GM18520 (cell line): ENCODE measurements at regions not wholly inside any gene's neighbourhood (a gene's known extent, or its start where the extent isn't known, plus 50 kb on each side); places are given as distances from the start of the nearest gene placed in this dataset.

Source experiments
- ATAC-seq: cut with Tn5 transposase; IDR thresholded peaks from one replicate; pipeline ENCODE4 v1.9.1; 2021; ENCODE audit not compliant: unreplicated experiment

DNA sequence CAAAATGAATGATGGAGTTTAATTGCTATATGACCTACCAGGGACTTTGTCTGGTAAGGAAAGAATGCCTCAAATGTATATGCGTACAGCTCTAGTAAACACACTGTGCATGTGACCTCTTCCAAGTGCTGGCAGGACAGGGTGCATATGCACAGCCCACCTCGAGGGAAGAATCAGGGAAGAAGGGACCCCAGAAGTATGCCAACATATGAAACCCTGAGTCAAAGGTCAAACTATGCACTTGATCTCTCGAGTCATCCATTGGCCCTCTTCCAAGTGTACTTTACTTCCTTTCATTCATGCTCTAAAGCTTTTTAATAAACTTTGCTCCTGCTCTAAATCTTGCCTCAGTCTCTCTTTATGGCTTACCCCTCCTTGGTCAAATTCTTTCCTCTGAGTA lies 804.6 kb upstream of the COX7C start:
- no peak for ATAC-seq

DNA sequence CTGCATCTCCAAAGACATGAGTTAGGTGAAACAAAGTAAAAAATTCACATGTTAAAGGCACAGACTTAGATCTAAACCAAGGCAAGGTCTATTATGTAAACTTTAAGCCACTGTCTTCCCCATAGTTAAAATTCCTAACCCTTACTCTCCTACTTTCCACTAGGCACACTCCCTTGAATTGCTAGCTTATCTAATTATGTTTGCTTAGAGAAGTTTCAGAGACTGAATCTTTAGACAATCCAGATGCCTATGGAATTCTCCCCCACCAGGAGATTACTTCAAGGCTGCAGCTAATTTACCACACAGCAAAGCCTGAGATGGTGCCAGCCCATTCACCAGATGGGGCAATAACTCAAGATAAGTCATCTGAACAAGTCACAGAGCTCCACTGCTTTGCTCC lies 803.1 kb upstream of the COX7C start:
- ATAC-seq = no peak

DNA sequence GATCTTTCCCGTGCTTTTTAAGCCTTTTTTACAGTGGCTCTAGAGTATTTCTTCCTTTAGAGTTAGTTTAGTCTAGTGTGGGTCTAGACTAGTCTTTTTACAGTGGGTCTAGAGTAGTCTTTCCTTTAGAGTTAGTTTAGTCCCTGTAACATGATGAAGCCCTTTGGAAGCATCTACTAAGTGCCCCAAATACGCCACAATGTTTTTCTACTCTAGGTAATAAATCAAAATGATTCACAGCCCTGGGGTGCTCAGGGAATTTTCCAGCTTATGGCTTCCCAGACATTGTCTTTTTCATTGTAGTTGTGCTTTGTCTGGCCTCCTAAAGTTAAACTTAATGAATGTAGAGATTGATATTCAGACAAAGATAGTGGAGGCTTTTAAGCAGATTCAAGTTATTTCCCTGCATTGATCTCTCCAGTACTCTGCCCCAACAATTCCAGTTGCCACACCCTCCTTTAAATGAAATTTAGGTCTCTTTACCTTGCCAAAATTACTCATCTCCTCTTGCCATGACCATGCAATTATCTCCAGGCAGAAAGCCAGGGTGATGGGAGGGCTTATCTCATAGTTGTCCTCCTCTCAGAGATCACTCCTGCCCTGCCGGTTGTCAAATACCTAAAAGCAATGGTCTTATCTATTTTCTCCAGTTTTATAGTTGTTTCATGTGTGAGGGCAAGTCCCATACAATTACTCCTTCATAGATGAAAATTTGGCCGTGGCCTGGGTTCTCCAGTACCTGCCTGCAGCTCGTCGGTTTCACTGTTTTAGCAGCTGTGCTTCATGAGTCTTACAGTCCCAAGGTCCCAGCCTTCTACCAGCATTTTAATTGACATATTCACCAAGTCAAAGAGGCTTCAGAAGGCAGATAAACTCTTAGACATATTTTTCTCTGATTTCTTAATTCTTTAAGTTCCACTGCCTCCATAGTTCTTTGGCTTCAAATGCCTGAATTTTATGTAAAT lies 794.0 kb upstream of the COX7C start:
- ATAC-seq = no peak

DNA sequence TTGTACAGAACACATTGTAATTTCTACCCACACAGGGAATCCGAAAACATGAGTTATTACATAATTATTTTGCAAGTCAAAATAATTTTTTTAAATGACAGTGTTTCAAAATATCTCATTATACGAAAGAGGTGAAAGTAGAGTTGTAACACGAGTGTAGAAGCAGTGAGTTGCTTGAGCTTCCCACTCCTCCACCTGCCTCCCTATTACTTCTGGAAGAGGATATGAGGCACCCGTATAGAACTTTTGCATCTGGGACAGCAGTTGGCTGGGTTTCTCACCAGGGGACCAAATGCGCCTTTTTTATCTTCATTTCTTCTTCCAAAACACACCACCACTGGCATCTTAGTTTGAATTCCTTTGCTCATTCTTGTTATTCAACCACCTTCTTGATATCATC lies 779.0 kb upstream of the COX7C start:
- no peak for ATAC-seq

DNA sequence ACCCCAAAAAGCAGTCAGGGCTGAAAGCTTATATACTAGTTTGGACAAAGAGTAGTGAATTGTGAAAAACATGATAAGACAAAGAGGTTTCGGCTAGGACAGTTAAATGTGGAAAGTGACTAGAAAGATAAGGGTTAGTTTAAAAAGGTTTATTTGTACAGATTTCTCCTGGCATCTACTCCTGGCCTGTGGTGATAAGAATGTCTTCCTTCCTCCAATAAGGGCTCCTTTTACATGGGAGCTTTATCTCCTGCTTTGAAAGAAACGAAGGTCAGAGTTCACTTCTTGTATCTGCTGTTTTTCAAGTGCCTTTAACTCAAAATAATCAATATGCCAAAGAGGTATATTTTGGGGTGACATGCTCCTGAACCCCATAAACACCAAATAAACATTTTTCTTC lies 776.1 kb upstream of the COX7C start:
- no peak for ATAC-seq

DNA sequence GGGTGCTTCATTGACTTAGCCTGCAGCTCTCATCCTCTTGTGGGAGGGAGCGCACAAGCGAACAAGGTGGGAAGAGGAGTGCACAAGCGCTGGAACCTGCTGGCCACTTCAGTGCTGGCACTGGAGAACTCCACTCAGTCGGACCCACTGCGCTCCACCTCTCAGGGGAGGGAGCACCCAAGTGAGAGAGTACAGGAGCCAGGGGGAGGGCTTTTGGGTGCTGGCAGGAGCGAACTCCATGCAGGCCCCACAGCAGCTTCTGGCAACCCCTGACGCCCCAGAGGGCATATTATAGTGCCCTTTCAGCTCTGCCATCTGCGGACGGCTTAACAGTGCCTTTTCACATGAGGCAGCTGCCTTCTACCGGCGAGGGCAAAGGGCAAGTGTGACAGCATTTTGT lies 774.2 kb upstream of the COX7C start:
- ATAC-seq = no peak

DNA sequence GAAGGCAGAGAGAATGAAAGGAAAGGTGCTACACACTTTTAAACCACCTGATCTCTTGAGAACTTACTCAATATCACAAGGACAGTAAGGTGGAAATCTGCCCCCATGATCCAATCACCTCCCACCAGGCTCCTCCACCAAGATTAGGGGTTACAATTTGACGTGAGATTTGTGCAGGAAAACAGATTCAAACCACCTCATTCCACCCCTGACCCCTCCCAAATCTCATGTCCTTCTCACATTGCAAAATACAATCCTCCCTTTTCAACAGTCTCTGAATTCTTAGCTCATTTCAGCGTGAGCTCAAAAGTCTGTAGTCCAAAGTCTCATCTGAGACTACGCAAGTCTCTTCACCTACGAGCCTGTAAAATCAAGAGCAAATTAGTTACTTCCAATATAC lies 768.3 kb upstream of the COX7C start:
- no peak for ATAC-seq

DNA sequence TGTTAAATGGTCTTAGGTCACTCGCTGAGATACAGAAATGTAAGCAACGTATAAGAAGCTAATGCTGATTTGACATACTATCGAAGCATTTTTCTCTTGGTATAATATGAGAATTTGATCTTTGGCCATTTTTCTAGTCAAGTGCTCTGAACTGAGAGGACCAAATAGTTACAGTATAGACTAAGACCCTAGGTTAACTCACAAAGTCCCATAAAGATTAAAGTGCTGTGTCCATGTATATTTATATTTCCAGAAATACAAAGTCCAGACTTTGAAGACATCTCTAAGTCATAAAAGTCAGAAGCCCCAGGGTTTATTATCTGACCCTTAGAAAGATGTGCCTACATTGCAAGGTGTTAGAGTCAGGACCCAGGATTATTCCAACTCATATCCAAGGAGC lies 752.4 kb upstream of the COX7C start:
- no peak for ATAC-seq

DNA sequence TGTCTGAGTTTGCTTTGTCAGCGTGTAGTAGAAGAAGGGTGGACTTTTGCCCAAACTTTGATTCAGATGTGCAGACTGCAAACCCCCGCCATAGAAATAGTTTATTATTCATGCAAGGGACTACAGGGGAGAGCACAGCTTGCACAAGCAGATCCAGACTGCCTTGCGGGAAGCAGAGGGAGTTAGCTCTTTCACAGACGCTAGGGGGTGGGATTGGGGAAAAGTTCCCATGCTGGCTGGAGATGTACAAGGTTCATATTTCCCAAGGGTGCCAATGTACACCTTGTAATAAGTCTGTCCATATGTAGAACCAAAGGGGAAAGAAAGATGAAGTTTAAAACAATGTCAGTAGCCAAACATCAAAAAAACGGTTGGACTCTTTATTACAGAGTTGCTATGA lies 749.7 kb upstream of the COX7C start:
- ATAC-seq = no peak

DNA sequence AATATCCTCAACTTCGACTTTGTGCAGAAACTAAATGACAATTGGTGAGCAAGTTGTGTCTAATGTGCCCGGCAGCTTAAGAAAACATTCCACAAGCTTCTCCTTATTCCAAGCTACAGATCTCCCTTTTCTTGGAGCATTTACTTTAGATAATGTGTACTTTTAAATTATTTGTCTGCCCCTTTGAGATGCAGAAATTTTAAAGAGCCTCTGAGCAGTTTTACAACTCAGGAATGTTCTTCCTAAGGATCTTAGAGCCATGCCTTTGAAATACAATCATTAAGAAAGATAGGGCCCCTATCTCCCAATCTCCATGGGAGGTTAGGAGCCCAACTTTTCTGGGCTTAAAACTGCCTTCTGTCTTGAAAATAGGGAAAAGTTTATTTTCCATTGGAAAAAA lies 723.7 kb upstream of the COX7C start:
- ATAC-seq = no peak

DNA sequence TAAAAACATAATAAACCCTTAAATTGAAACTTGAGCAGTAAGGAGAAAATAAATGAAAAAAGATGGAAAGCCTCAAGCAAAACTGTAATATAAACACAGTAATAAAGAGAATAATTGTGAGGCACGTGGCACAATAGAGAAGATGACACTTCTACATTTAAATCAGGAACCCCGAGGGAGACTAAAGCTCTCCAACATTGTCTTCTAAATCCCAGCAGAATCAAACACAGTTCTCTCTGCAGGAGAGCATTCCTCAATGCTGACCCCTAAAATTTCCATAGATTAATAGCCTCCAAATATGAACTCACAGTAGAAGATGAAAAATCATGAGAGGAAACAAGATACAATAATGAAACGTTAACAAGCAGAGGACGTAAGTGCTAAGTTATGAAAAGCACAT lies 721.2 kb upstream of the COX7C start:
- ATAC-seq = no peak

DNA sequence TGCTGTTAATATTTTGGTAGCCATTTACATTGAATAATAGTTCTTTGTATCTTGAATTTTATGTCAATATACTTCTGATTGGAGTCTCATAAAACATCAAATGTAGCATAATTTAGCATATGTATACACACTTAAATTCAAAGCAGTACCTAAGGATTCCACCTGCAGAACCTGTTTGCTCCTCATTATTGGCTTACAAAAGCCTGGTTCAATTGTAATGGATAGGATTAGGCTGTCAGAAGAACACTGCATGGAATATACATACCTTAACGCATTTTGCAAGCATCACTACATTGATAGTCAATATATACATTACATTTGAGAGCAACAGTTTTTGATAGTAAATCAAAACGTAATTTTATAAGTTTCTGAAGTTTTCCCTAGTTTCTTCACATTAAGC lies 711.3 kb upstream of the COX7C start:
- ATAC-seq = no peak

DNA sequence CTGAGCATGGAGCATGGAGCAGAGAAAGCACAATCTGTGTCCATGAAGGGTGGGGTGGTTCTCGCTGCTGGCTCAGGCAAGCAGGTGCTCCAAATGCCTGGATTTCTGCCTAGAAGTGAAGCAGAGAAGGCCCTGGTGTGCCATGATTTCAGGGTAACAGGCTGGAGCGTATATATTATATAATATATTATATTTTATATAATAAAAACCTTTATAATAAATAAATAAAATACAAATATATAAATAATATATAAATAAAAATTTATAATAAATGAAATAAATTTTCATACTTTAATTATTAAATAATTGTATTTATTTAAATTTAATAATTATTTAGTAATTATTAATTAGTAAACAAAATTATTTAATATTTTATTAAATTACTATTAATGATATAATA lies 707.4 kb upstream of the COX7C start:
- ATAC-seq = no peak

DNA sequence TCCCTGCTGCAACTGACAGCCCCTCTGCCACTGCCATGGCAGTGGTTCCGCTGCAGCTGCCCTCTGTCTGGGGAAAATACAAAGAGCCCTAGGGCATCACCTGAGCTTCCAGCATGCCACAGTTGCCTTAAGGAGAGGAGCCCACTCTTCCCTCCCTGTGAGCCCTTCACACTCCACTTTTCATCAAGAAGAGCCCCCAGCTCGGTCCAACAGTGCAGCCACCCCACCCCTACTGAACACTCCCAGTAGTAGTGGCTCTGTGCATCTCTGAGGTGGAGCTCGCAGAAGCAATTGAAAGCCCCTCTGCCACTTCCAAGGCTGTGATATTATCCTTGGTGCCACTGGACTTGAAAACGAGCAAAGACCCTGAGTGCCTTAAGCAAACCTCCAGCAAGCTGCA lies 696.8 kb upstream of the COX7C start:
- ATAC-seq = no peak

DNA sequence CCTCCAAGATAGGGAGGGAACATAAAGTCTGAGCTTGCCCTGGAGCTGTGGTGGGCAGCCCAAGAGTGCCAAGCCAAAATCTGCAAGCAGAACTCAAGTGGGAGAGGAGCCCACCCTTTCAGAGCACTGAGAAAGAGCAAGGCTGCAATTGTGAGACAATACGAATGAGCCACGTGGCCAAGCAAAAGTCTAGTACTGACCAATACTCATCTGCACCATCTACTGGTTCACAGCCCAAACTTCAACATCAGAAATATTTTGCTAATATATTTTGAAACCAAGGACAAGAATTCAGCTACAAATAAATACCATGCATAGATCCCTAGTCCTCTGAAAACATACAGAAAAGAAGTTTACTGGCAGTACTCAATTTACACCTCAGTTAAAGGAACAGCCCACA lies 696.2 kb upstream of the COX7C start:
- no peak for ATAC-seq

DNA sequence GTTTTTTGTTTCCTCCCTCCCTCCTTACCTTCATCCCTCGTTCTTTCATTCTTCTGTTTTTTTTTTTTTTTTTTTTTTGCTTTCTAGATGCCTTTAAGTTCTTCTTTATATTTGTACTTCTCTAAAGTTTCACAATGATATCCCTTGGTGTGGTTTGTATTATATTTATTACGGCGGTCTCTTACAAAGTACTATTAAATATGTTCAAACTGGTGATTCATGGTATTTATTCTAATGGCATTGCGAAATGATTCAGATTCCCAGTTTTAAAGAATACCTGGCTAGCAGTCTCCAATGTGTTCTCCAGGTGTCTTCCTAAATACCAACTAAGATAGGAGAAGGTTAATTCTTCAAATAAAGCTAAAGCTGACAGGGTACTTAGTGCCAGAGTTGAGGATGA lies 690.1 kb upstream of the COX7C start:
- ATAC-seq = no peak

DNA sequence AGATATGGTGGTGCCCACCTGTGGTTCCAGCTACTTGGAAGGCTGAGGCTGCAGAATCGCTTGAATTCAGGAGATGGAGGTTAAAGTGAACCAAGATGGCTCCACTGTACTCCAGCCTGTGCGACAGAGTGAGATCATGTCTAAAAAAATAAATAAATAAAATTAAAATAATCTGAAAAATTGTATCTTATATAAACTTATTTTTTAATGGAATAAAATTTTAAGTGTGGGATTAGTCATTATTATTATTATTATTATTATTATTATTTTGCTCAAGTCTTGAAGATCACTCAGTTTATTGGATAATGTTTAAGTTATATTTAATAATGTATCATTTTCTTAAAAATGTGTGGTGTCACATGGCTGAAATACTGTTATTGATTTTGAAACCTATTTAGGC lies 688.0 kb upstream of the COX7C start:
- ATAC-seq = no peak

DNA sequence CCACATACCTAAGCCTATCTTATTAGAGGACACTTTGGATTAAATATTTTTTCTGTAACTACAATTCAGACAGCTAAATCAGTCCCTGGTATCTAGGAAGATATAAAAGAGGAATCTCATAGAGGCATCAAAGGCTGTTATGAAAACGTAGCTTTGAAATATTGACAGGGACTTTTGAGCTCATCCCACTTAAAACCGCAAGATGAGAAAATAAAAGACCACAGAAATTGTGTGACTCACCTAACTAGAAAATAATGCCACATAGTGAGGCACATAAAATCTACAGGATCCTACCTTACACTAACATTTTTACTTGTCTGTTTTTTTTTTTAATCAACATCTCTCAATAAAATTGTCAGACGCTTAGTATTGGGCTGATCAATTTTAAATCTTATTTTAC lies 686.5 kb upstream of the COX7C start:
- ATAC-seq = no peak

DNA sequence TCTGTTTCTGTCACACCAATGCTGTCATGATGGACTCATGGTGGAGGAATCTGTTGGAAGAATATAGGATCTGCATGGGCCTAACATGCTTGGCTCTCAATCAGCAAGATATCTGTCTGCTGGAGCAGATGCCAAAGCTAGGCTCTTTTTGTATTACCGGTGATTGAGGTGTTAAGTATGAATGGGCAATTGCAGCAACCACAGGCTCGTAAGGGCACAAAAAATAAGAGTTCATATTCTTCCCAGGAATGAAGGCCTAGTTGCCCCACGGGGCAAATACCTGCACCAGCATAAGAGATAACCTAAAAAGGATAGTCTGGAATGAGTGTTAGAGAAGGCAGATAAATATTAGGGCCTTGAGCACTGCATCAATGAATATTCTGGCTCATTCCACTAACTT lies 679.5 kb upstream of the COX7C start:
- no peak for ATAC-seq

DNA sequence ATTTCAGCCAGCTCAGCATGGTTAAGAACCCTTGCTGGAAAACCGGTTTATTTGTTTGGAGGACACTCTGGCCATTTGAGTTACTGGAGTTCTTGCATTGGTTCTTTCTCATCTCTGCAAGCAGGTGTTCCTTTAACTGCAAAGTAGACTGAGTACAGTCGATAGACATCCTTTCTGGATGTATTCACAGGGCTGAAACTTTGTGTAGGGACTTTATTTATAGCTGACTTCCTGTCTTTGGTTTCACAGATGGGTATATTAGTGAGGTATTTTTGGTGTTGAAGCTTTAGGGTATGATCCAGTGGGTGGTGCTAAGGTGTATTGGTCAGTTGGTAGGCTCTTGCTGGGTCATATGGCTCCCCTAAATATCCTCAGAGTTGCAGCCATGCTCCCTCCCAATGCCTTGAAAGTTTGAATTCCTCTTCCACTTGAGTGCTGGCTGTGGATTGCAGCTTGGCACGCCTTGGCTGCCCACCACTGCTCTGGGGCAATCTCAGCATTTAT lies 666.0 kb upstream of the COX7C start:
- ATAC-seq = no peak

DNA sequence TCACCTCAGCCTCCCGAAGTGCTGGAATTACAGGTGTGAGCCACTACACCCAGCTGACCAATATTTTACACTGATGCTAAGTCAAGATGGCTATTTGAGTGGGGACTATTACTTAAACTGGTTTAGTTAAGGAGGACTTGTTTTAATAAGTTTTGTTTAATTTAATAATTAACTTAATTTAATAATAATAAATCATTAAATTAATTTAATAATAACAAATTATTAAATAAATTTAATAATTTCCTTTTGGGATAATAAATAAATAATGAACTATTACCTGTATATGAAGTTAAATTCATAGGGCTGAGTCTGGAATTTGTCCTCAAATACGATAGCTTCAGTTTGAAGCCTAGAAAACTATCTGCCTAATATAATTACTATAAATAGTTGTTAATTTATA lies 665.1 kb upstream of the COX7C start:
- ATAC-seq = no peak

DNA sequence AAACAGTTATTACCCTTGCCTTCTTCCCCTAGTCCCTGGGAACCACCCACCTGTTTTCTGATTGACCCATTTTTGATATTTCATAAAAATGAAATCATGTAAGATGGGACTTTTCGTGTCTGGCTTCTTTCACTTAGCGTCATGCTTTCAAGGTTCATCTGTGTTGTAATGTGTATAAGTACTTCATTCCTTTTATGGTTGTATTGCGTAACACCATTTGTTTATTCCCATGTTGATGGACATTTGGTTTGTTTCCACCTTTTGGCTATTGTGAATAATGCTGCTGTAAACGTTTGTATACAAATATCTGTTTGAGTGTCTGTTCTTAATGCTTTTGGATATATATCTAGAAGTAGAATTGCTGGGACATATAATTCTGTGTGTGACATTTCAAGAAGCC lies 650.1 kb upstream of the COX7C start:
- no peak for ATAC-seq

DNA sequence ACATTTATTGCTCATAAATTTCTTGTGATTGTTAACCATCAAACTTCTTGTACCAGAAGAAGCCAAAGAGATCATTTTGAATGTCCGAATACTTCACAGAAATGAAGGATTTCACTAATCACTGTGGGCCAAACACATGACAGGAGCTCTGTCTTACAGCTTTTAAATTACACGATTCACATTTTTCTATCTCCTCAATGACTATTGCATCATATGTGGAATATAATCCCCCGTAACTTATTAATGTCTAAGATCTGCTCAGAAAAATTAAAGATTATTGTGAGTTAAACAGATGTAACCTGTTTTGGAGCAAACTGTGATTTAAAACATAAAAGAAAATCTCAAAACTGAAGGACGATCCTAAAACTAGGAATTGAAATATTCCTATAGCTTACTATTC lies 645.2 kb upstream of the COX7C start:
- ATAC-seq = no peak
